Endothelial cell of umbilical vein (primary cell): ENCODE measurements at regions not wholly inside any gene's neighbourhood (a gene's known extent, or its start where the extent isn't known, plus 50 kb on each side); places are given as distances from the start of the nearest gene placed in this dataset.

Experiments
- BruUV-seq: library from RNA; stranded (reverse); fragments of 400-500 nt; replicated peaks from 2 replicates; lab custom pipeline; 2021; lab: Mats Ljungman, UMichigan
- CTCF ChIA-PET: fragments of 300-600, 350-600 bp; sonication (Branson Sonifier 250); formaldehyde crosslinking; loops from one replicate; lab custom pipeline; 2021; ENCODE audit warnings: antibody characterized with exemption, inconsistent platforms; lab: Charles Lee
- POLR2A ChIA-PET: fragments of 300-600, 350-600 bp; sonication (Branson Sonifier 250); formaldehyde crosslinking; loops from one replicate; lab custom pipeline; 2021; ENCODE audit warnings: antibody characterized with exemption, inconsistent platforms; lab: Charles Lee
- DNase-seq: peaks from one replicate; pipeline ENCODE4 v3.0.0-alpha.2; 2011; ENCODE audit warnings: low read depth, low spot score
- FAIRE-seq: peaks from 2 replicates; lab custom pipeline; 2011; peaks lifted over from hg19 to GRCh38; lab: Jason Lieb, UNC
- H2AFZ ChIP-seq: 2 replicates; pipeline ENCODE4 v1.6.0; 2012; ENCODE audit warnings: low read depth, low read length, control low read depth, inconsistent platforms
- H3K27ac ChIP-seq: 2 replicates; pipeline ENCODE4 v1.5.1; 2011; ENCODE audit warnings: low read depth, mild to moderate bottlenecking, control low read depth, low read length, moderate library complexity; ENCODE audit not compliant: insufficient read depth
- H3K27me3 ChIP-seq, 2 experiments: 2 replicates each; pipeline versions ENCODE4 v1.6.0 to v1.6.1; 2011; ENCODE audit warnings: low read length in 2 of 2, mixed read lengths in 1 of 2; ENCODE audit not compliant: control insufficient read depth in 2 of 2, insufficient read depth in 2 of 2
- H3K36me3 ChIP-seq, 2 experiments: 2 replicates in 1 of 2; 3 replicates in 1 of 2; pipeline ENCODE4 v1.5.1; 2011; ENCODE audit warnings: low read length in 2 of 2, mild to moderate bottlenecking in 1 of 2, moderate library complexity in 1 of 2; ENCODE audit not compliant: control insufficient read depth in 2 of 2, insufficient read depth in 2 of 2; ENCODE audit errors: extremely low read depth in 1 of 2
- H3K4me1 ChIP-seq: 3 replicates; pipeline ENCODE4 v1.5.1; 2011; ENCODE audit warnings: mild to moderate bottlenecking, low read length; ENCODE audit not compliant: control insufficient read depth, insufficient read depth; ENCODE audit errors: extremely low read depth
- H3K4me2 ChIP-seq: 2 replicates; pipeline ENCODE4 v1.6.1; 2011; ENCODE audit warnings: low read length, control low read depth, mixed read lengths; ENCODE audit not compliant: insufficient read depth
- H3K4me3 ChIP-seq, 3 experiments: fragments of 200-600 bp in 1 of 3; sonication (generic), shearing (Covaris generic) in 1 of 3; replicated peaks in 1 of 3; 2 replicates each; pipeline ENCODE4 v1.5.1; 2011 to 2016; ENCODE audit warnings: control low read depth in 3 of 3, low read length in 3 of 3, mild to moderate bottlenecking in 2 of 3, inconsistent platforms in 1 of 3, low read depth in 1 of 3, moderate library complexity in 1 of 3; ENCODE audit not compliant: insufficient read depth in 1 of 3
- H3K79me2 ChIP-seq: 2 replicates; pipeline ENCODE4 v1.6.0; 2012; ENCODE audit warnings: low read length, inconsistent platforms; ENCODE audit not compliant: control insufficient read depth, insufficient read depth
- H3K9ac ChIP-seq: replicated peaks from 2 replicates; pipeline ENCODE3; 2011; ENCODE audit warnings: low read length, control low read depth; ENCODE audit not compliant: insufficient read depth; ENCODE audit errors: extremely low read depth
- H3K9me1 ChIP-seq: replicated peaks from 3 replicates; pipeline ENCODE4 v1.6.0; 2011; ENCODE audit warnings: mild to moderate bottlenecking, low read length; ENCODE audit not compliant: control insufficient read depth, insufficient read depth; ENCODE audit errors: extremely low read depth
- H3K9me3 ChIP-seq: replicated peaks from 2 replicates; pipeline ENCODE4 v1.5.1; 2012; ENCODE audit warnings: low read length, inconsistent platforms; ENCODE audit not compliant: control insufficient read depth, insufficient read depth
- H4K20me1 ChIP-seq: replicated peaks from 2 replicates; pipeline ENCODE3; 2011; ENCODE audit warnings: mild to moderate bottlenecking, low read length; ENCODE audit not compliant: control insufficient read depth, insufficient read depth; ENCODE audit errors: extremely low read depth
- FOS ChIP-seq: IDR thresholded peaks from 2 replicates; pipeline ENCODE4 v1.6.1; 2011; ENCODE audit warnings: mild to moderate bottlenecking, low read length, moderate library complexity, borderline replicate concordance; ENCODE audit not compliant: insufficient read depth
- MYC ChIP-seq: IDR thresholded peaks from one replicate; pipeline ENCODE4 v1.6.1; 2011; ENCODE audit warnings: mild to moderate bottlenecking, low read depth, low read length
- dilution Hi-C: fragments of 300-500 bp; cut with MboI; formaldehyde crosslinking; loops from one replicate; pipeline ENCODE4 v1.15.0; 2019; ENCODE audit warnings: low sequenced_read_pairs; ENCODE audit not compliant: extremely low pct_ligation_motif_present
- intact Hi-C: fragments of 100-400 bp; cut with micrococcal nuclease; formaldehyde crosslinking; loops from one replicate; pipeline ENCODE4 v1.10.0; 2022

DNA sequence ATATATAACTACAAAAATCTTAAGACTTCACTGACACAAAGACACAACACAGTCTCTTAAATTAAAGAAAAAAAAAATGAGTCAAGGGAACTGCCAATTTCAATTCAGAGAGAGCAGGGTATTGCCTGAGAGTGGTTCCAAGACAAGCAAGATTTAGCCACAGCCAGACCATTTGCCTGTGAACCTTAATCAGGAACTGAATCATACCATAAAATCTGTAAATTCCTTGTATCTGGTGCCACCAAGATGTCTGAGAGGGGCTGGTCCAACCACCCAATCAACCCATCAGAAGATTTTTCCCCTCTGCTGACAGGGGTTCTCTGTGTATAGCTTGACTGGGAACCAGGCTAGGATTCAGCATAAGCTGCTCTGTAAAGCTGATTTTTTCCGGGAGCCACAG, 159.2 kb downstream of the CPEB2 start:
- Histone ChIP-seq H3K4me2 (no peak overlapping the region), H3K27me3 (peaks cover 0 to 9% of the 10 kb centered on the region in 2 experiments), H2AFZ (no peak overlapping the region), H3K36me3 (no peaks in the 10 kb centered on the region), H3K4me3 (no peak overlapping the region), H3K4me1 (no peaks in the 10 kb centered on the region), H3K79me2 (no peaks in the 10 kb centered on the region), H3K27ac (no peak overlapping the region), H3K9me3 (no peaks in the 10 kb centered on the region), H4K20me1 (no peaks in the 10 kb centered on the region), H3K9ac (no peak overlapping the region), H3K9me1 (no peaks in the 10 kb centered on the region)
- CTCF ChIA-PET, result interaction anchor here (1.4 kb wide), 1 partner anchor 1505 kb away, joined by 5 read pairs; no protein-coding TSS in a partner anchor
- POLR2A ChIA-PET, result no interaction called here
- BruUV-seq, result no TSS peak
- FAIRE-seq (no peak), DNase-seq (no peak)
- dilution Hi-C loops (no loop called here), intact Hi-C loops (no loop called here)
- no peak for TF ChIP-seq FOS

DNA sequence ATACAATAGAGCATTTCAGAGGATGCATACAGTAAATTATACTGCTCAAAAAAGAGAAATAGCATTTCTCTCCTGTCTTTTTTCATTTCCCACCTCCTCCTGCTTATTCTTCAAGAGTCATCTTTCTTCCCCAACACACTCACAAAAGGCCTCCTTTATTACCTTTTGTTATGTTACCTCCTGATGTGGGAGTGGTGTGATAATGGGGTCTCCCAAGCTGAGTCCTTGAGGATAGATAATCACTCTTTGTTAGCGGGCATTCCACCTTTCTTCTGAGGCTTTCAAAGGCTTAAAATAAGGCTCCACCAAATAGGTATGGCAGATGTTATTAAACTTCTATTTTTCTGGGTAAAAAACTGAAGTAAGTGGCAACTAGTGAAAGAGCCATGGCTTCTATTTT, 159.8 kb downstream of the CPEB2 start:
- dilution Hi-C loops, result no loop called here
- no peak for DNase-seq
- no peak for TF ChIP-seq MYC

More for the DNA sequence above, 159.8 kb downstream of the CPEB2 start:
- intact Hi-C loops, result loop anchor here (1.0 to 2.0 kb wide), 2 partner anchors 159 to 1506 kb away; partner anchors contain the start of gene CPEB2
- Histone ChIP-seq H3K27ac (no peak overlapping the region), H3K9ac (no peak overlapping the region), H3K36me3 (no peaks in the 10 kb centered on the region), H3K4me3 (no peak overlapping the region), H3K4me2 (no peak overlapping the region), H3K9me3 (no peaks in the 10 kb centered on the region), H3K9me1 (no peaks in the 10 kb centered on the region), H3K27me3 (peaks cover 0 to 9% of the 10 kb centered on the region in 2 experiments), H4K20me1 (no peaks in the 10 kb centered on the region), H2AFZ (no peak overlapping the region), H3K4me1 (no peaks in the 10 kb centered on the region), H3K79me2 (no peaks in the 10 kb centered on the region)
- CTCF ChIA-PET, result interaction anchor here (1.2 to 1.7 kb wide), 4 partner anchors 13 to 1508 kb away, joined by 4 to 8 read pairs (median 5); no protein-coding TSS in a partner anchor
- POLR2A ChIA-PET, result no interaction called here
- FAIRE-seq, result no peak
- BruUV-seq, result no TSS peak
